GM18907 (cell line): ENCODE measurements at regions not wholly inside any gene's neighbourhood (a gene's known extent, or its start where the extent isn't known, plus 50 kb on each side); places are given as distances from the start of the nearest gene placed in this dataset.
"Not testable (repeated sequence)": the region's sequence is repeated elsewhere in the genome, so short reads cannot be mapped to it uniquely, and the experiment has no call there.

Source experiments
- ATAC-seq: cut with Tn5 transposase; IDR thresholded peaks from one replicate; pipeline ENCODE4 v1.9.1; 2021; ENCODE audit warnings: mild to moderate bottlenecking, moderate library complexity; ENCODE audit not compliant: unreplicated experiment

GRCh38 chr15:98547275-98547674, 101.1 kb upstream of the IGF1R start:
- no peak for ATAC-seq

- no peak for ATAC-seq
Observed at GRCh38 chr15:98547741-98548138, 100.6 kb upstream of the IGF1R start.

GRCh38 chr15:98548139-98548971, 100.0 kb upstream of the IGF1R start:
- ATAC-seq = no peak

GRCh38 chr15:98549003-98549402, 99.3 kb upstream of the IGF1R start:
- no peak for ATAC-seq

GRCh38 chr15:98549741-98550140, 98.6 kb upstream of the IGF1R start:
- no peak for ATAC-seq

GRCh38 chr15:98550363-98550762, 98.0 kb upstream of the IGF1R start:
- ATAC-seq = not testable (repeated sequence)

- ATAC-seq = no peak
Observed at GRCh38 chr15:98551936-98552562, 96.3 kb upstream of the IGF1R start.

GRCh38 chr15:98554272-98555172, 93.8 kb upstream of the IGF1R start:
- no peak for ATAC-seq

GRCh38 chr15:98555173-98555515, 93.2 kb upstream of the IGF1R start:
- no peak for ATAC-seq

- ATAC-seq = no peak
Observed at GRCh38 chr15:98556321-98556720, 92.0 kb upstream of the IGF1R start.

- ATAC-seq = no peak
Observed at GRCh38 chr15:98560338-98560737, 88.0 kb upstream of the IGF1R start.

GRCh38 chr15:98561169-98561941, 87.0 kb upstream of the IGF1R start:
- no peak for ATAC-seq

GRCh38 chr15:98562331-98562937, 85.9 kb upstream of the IGF1R start:
- ATAC-seq = no peak

GRCh38 chr15:98565566-98565965, 82.8 kb upstream of the IGF1R start:
- no peak for ATAC-seq

- ATAC-seq = no peak
Observed at GRCh38 chr15:98567951-98568350, 80.4 kb upstream of the IGF1R start.

- no peak for ATAC-seq
Observed at GRCh38 chr15:98568382-98569017, 79.8 kb upstream of the IGF1R start.

- ATAC-seq = no peak
Observed at GRCh38 chr15:98570119-98570518, 78.2 kb upstream of the IGF1R start.

GRCh38 chr15:98580572-98580971, 67.8 kb upstream of the IGF1R start:
- no peak for ATAC-seq

GRCh38 chr15:98581715-98582114, 66.6 kb upstream of the IGF1R start:
- no peak for ATAC-seq
